ENCODE measurements at regions not wholly inside any gene's neighbourhood (a gene's known extent, or its start where the extent isn't known, plus 50 kb on each side); places are given as distances from the start of the nearest gene placed in this dataset.
"Not testable (repeated sequence)": the region's sequence is repeated elsewhere in the genome, so short reads cannot be mapped to it uniquely, and the experiment has no call there.

DNA sequence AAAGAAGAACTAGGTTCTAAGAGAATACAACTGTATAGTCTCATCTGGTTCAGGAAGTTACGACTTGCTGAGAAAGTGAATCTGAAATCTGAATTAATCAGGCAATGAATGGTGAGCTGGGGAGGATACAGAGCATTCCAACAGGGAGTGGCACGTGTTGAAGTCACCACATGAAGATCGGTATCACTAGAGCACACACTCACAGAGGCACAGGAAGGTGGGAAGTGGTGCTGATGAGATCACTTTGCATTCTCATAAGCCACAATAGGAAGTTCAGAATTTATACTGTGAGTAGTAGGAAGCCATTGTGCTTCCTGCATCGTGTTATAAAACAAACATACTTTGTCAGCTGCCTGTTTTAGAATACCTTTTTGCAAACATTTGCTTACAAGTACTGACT, 615.0 kb upstream of the DDX18 start:
- no peak for DNase-seq (ENCODE audit: low read depth, low spot score)

- no peak for DNase-seq (ENCODE audit: low read depth, low spot score)
Observed at GRCh38 chr2:117212562-117212961, 601.9 kb upstream of the DDX18 start.

DNA sequence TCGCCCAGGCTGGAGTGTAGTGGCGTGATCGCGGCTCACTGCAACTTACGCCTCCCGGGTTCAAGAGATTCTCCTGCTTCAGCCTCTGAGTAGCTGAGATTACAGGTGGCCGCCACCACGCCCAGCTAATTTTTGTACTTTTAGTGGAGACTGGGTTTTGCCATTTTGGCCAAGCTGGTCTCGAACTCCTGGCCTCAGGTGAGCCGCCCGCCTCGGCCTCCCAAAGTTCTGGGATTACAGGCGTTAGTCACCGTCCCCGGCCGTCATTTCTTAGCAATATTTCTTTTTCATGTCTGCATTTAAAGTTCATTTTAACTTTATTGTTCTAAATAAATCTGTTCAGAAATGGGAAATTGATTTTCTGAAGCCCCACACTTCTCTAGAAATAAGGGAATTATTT, 597.3 kb upstream of the DDX18 start:
- no peak for DNase-seq (ENCODE audit: low read depth, low spot score)

- no peak for DNase-seq (ENCODE audit: low read depth, low spot score)
Observed at GRCh38 chr2:117222809-117223208, 591.7 kb upstream of the DDX18 start.

GRCh38 chr2:117232305-117232704, 582.2 kb upstream of the DDX18 start:
- DNase-seq (ENCODE audit: low read depth, low spot score) = no peak

DNA sequence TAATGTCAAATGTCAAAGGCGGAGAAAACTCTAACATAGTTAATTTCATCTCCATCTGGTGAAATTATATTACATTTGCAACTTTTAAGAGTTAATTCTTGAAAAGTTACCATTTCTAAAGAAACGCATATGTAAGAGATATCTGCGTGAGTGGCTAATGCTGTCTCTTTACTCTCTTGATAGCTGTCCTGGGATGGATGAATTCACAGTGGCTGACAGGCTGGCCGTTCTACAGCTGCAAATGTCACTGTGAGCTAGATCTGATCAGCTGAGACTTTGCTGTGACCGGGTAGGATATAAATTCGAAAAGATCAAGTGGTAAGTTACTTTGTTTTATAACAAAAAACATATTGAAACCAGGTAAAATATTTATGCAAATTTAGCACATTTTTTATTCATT, 557.1 kb upstream of the DDX18 start:
- DNase-seq (ENCODE audit: low read depth, low spot score) = no peak

DNA sequence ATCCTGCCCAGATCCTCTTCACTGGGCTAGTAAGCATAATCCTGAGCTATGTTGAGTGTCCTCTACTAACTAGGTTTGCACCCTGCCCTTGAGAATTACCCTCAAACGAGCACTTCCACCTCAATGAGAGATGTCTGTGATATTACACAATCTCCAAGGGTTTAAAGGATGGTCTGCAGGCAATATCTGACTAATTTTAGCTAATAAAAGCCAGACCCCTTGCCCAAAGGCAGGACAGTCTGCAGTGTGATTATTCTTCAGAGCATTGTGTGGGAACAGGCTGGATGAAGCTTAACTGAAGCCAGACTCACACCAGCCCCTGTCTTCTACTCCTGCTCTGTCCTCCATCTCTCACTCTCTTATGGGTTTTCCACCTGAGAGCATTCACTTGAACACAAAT, 544.9 kb upstream of the DDX18 start:
- no peak for DNase-seq (ENCODE audit: low read depth, low spot score)

GRCh38 chr2:117271631-117272030, 542.9 kb upstream of the DDX18 start:
- no peak for DNase-seq (ENCODE audit: low read depth, low spot score)

- no peak for DNase-seq (ENCODE audit: low read depth, low spot score)
Observed at GRCh38 chr2:117273009-117273671, 541.4 kb upstream of the DDX18 start.

DNA sequence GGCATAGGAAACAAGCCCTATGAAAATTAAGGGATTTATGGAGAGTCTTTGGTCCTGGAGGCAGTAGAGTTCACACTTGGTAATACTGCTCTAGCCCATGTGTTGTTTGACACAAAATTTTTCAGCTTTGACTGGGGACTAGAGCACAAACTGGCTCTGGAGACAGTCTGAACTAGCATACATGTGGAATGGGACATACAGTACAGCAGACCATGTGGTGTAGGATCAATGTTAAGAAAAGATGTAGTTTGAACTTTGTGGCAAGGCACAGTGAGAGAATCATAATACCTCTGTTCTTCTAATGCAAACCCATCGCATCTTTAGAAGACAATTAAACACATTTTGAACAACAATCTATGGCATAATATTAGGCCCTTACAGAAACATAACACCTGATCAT, 521.5 kb upstream of the DDX18 start:
- no peak for DNase-seq (ENCODE audit: low read depth, low spot score)

DNA sequence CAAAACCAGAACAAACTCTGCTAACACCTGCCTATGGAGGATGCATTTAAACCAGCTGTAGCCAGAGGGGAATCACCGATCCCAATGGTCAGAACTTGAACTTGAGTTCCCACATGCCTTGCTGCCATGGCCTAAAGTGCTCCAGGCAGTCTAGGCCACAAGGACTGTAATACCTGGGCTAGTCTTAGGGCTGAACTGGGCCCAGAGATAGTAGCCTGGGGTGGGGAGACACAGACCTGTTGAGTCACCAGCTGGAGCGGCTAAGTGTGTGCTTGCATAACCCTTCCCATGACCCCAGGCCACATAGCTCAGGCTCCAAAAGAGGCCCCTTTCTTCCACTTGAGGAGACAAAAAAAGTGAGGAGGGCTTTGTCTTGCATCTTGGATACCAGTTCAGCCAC, 515.0 kb upstream of the DDX18 start:
- no peak for DNase-seq (ENCODE audit: low read depth, low spot score)

DNA sequence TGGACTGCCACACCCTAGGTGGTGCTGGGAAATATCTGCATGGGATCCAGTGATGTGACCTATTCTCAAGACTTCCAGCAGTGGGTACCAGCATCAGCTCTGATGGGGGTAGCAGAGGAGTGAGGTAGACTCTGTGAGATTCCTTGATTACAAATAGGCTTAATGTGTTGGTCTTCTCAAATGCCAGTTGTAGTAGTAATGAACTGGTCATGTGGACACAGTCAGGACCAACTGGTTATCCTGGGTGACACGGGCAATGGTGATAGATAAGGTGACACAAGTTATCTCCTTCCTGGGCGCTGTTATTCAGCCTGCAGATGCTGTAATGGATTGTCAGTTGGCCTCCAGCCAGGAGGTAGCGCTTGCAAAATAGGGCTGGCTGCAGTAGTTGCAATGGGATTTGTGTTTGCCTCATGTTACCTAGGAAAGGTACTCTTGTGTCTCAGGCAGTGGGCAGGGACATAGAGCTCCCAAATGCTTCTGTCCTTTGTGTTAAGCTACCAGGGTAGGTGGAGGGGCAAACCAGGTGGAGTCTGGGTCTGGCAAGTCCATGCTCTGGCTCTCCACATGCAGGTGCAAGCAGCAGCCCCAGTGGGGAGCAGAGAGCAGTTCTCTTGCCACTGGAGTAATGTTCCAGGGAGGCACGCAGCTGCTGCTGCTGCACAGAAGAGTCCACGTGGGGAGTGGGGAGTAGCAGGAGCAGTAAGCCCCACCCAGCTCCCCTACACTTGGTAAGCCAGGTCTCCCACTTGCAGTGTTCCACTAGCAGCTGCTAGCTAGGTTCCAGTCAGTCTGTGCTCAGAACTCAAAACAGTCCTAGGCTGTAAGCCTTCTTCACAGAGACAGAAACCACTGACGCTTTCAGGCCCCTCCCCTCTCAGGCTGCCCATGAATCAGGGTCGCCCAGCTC, 505.4 kb upstream of the DDX18 start:
- no peak for DNase-seq (ENCODE audit: low read depth, low spot score)

DNA sequence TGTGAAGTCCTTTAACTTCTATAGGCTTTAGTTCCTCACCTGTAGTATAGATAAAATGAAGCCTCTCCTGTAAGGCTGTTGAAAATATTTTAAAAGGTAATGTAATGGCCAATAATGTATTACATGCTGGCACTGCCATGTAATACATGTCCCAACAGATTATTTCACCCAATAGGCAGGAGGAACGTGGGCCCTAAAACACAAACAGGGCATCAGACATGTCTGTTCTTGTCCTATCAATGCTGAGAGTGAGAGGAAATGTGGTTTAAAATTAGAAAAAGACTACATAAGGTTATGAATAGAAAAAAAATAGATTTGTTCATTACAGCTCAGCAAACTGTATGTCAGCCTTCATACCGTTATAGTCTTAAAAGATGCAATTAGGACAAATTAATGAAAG, 492.7 kb upstream of the DDX18 start:
- DNase-seq (ENCODE audit: low read depth, low spot score) = no peak

DNA sequence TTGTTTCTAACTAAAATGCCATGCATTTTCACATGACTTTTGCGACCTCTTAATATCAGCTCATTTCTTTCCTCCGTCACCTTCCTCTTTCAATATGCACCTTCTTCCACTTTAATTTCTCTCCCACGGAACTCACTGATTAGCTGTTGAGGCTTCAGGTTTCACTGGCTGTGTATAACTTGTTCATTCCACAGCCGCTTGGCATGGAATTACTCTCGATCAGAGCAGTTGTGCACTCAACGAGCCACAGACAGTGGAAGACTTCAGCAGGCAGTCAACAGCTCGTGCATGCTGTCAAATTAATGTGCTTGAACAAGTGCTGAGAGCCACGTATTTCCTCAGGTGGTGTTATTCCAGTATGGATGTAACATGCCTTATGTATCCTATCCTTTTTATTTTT, 491.2 kb upstream of the DDX18 start:
- DNase-seq (ENCODE audit: low read depth, low spot score) = no peak

DNA sequence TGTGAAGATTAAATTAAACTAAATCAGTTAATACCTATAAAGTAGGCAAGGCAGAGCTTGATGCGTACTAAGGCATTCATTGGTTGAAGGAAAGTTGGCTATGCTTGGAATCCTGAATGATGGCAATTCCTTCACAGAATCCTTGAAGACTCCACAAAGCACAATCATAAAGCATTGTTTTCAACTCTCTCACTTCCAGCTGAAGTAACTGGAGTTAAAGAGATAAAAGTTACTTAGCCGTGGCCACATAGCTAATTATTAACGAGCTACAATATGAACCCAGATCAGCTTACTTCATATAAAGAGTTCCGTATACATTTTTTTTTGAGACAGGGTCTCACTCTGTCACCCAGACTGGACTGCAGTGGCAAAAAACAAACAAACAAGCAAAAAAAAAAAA, 483.9 kb upstream of the DDX18 start:
- no peak for DNase-seq (ENCODE audit: low read depth, low spot score)

DNA sequence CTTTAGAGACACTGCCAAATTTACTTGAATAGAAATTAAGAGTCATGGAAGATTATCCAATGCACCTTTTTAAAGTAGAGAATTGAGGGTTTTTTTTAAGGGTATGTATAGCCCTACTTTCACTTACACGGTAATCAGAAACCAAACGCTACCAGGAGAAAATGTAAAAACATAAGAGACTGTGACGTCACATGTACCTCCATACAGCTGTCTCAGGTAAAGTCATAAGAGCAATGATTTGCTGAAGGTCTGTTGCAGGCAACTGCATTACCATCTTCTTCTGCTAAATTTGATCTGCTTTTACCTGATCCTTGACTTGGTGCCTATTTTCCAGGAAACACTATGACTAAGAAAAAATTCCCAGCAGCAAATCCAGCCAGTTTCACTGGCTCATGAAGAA, 478.5 kb upstream of the DDX18 start:
- no peak for DNase-seq (ENCODE audit: low read depth, low spot score)

GRCh38 chr2:117336496-117336895, 478.0 kb upstream of the DDX18 start:
- no peak for DNase-seq (ENCODE audit: low read depth, low spot score)

DNA sequence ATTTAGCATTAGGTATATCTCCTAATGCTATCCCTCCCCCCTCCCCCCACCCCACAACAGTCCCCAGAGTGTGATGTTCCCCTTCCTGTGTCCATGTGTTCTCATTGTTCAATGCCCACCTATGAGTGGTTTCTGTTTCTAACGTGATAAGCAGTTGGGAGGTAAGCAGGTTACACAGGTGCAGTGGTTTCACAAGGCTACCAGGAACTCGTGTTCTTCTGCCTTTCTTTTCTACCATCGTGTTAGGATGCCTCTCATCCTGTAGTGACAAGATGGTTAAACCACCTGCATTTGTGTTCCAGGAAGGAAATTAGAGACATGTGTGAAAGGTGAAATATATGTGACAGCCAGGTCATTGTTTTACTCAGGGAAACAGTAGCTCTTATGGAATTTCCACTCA, 476.5 kb upstream of the DDX18 start:
- DNase-seq (ENCODE audit: low read depth, low spot score) = not testable (repeated sequence)

DNA sequence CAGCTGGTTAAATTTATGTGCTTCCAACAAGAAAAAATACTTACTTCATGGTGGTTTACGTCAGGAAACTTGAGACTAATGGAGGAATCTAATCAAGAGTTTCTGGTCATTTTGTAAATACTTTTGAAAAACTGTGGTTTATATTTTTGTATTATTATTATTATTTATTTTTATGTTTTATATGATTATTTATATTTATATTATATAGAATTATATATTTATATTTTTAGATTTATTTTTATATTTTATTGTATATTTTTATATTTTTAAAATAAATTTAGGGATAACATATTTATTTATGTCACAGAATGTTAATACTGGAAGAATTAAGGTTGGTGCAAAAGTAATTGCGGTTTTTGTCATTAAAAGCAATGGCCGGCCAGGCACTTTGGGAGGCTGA, 474.5 kb upstream of the DDX18 start:
- no peak for DNase-seq (ENCODE audit: low read depth, low spot score)

DNA sequence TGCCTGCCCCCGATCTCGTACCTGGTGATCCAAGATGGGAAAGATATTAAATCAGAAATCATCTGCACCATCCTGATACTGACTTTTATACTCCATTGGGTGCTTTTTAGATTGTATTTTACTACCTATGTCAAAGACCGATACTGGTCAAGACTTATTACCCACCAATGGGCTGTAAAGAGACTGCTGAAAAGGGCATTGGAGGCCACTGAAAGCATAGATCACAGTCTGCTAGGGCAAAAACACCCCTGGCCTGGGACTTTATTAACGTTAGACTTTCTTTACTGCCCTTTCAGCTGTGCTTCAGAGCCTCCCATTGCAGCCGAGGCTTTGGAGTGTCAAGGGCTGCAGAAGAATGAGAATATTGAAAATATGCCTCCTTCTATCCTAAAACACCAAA, 472.8 kb upstream of the DDX18 start:
- no peak for DNase-seq (ENCODE audit: low read depth, low spot score)

DNA sequence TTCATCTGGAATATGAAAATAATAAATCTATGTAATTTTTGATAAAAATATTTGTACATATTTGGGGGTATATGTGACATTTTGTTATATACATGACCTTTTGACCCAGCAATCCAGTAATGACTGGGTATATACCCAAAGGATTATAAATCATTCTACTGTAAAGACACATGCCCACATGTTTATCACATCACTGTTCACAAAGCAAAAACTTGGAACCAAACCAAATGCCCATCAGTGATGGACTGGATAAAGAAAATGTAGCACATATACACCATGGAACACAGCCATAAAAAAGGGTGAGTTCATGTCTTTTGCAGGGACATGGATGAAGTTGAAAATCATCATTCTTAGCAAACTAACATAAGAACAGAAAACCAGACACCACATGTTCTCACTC, 472.1 kb upstream of the DDX18 start:
- no peak for DNase-seq (ENCODE audit: low read depth, low spot score)

GRCh38 chr2:117349687-117350086, 464.8 kb upstream of the DDX18 start:
- no peak for DNase-seq (ENCODE audit: low read depth, low spot score)

DNA sequence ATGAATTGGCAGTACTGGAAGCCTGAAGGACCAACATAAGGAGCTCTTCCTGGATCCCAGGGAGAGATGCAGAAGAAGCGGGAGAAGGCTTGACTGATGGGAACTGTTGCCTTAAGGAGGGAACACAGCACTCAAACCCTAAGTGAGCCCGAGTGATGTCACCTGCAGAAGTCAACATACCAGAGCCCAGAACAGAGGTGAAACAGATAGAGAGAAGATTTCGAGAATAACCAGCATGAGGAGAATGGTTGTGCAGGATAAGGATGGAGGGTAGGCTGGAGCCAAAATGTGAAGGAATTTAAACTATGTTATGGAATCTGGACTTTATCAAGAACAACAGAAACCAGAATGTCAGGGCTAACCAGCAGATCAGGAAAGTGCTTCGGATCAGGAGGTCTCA, 463.1 kb upstream of the DDX18 start:
- DNase-seq (ENCODE audit: low read depth, low spot score) = no peak
